Heart left ventricle (tissue), 16 donors: ENCODE measurements at regions not wholly inside any gene's neighbourhood (a gene's known extent, or its start where the extent isn't known, plus 50 kb on each side); places are given as distances from the start of the nearest gene placed in this dataset.

ENCODE experiments used
- ATAC-seq, 4 donors: fragments of 200-7000 bp; cut with Tn5 transposase; one replicate each; pipeline ENCODE4 v1.9.1; 2020 to 2022; ENCODE audit warnings: moderate library complexity in 4 of 4, mild to moderate bottlenecking in 3 of 4, moderate number of reproducible peaks in 1 of 4
- DNase-seq, 5 donors: peaks; one replicate each; pipeline ENCODE4 v3.0.0-alpha.2; 2020
- H3K27ac ChIP-seq, 12 donors: fragments of 200-600 bp; sonication (generic) in 4 of 12; one replicate each; pipeline versions ENCODE4 v1.5.0 to v1.8.0; 2016 to 2022; ENCODE audit warnings: mild to moderate bottlenecking in 2 of 12
- H3K27me3 ChIP-seq, 9 donors: fragments of 200-600 bp; sonication (generic) in 2 of 9; one replicate each; pipeline versions ENCODE4 v1.5.1 to v1.8.0; 2016 to 2022; ENCODE audit warnings: mild to moderate bottlenecking in 3 of 9
- H3K36me3 ChIP-seq, 9 donors: fragments of 200-600 bp; sonication (generic) in 2 of 9; one replicate each; pipeline versions ENCODE4 v1.5.0 to v1.8.0; 2018 to 2022; ENCODE audit warnings: mild to moderate bottlenecking in 2 of 9
- H3K4me1 ChIP-seq, 12 donors: fragments of 200-600 bp; sonication (generic) in 4 of 12; one replicate each; pipeline versions ENCODE4 v1.5.0 to v1.8.0; 2016 to 2022; ENCODE audit warnings: mild to moderate bottlenecking in 3 of 12
- H3K4me3 ChIP-seq, 12 donors: fragments of 200-600 bp; sonication (generic) in 4 of 12; one replicate each; pipeline versions ENCODE4 v1.5.0 to v1.8.0; 2017 to 2022; ENCODE audit warnings: mild to moderate bottlenecking in 9 of 12, moderate library complexity in 4 of 12
- H3K9me3 ChIP-seq, 12 donors: fragments of 200-600 bp; sonication (generic) in 4 of 12; one replicate each; pipeline versions ENCODE4 v1.5.0 to v1.8.0; 2016 to 2022; ENCODE audit warnings: mild to moderate bottlenecking in 1 of 12
- POLR2A ChIP-seq, 2 donors: fragments of 450-650 bp; IDR thresholded peaks; one replicate each; pipeline ENCODE4 v1.6.1; 2017; ENCODE audit warnings: antibody characterized with exemption in 2 of 2, mild to moderate bottlenecking in 2 of 2, moderate library complexity in 2 of 2
- WGBS, 4 donors: extraction: QIAGEN DNeasy Blood & Tissue Kit in 2 of 4; methylation state at CpG; one replicate each; pipeline versions ENCODE4 v1.1.5 to v1.1.7; 2013 to 2018; 5-methylcytosine and 5-hydroxymethylcytosine counted together
- intact Hi-C, 10 donors: fragments of 100-400 bp; cut with DNase I; formaldehyde crosslinking; loops; one replicate each; pipeline versions ENCODE4 v1.11.1 to v1.14.2; 2022
- TF ChIP-seq, protein P1 (sequence below), 12 donors: fragments of 200-600 bp; sonication (generic) in 4 of 12; IDR thresholded peaks; one replicate each; pipeline versions ENCODE4 v1.5.0 to v1.8.0; 2018 to 2022; ENCODE audit warnings: antibody characterized with exemption in 12 of 12, mild to moderate bottlenecking in 5 of 12
- donor health status: ischemic (EF 13 %, LVEDD 7.1; RV severe dilation, severe dysfunction).
- donor health status: healthy with polysubstance abuse.
- donor health status: DM: no; HTN: yes; CAD: no.
- donor health status: DM: no; HTN: no; CAD: no.
- donor health status: ischemic (EF 25% LVEDD 6.9; RV normal size, moderate dysfunction).
- donor health status: ischemic (EF 25% LVEDD 5.7; RV mildly dilated, moderate dysfunction).
- donor health status: healthy.
- donor health status: DM: yes; HTN: yes; CAD: no.
- donor health status: ischemic (EF 35%, LVEDD 5.7; RV mildly dilated, moderate dysfunction).
- donor health status: nonischemic (EF 11% LVEDD 7.7; RV severe dilation, severe dysfunction).
- donor health status: DM: yes; HTN: yes; CAD: no.
- donor health status: PGD.
- donor health status: ischemic (EF 29% LVEDD 5.4; RV normal size, mild dysfunction).
- donor health status: nonischemic (EF 23%, LVEDD 6.1; RV moderate dilation, normal function).

DNA sequence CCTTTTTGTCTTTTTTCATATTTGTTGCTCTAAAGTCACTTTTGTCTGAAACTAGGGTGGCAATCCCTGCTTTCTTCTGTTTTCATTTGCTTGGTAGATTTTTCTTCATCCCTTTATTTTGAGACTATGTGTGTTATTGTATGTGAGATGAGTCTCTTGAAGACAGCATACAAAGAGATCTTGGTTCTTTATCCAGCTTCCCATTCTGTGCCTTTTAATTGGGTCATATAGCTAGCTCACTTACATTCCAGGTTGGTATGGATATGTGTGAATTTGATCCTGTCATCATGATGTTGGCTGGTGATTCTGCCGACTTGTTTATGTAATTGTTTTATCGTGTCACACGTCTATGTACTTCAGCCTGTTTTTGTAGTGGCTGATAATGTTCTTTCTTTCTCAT is 267.7 kb upstream of the MGAT4C start:
- Histone ChIP-seq H3K4me1 (no peaks in the 10 kb centered on the region), H3K36me3 (no peaks in the 10 kb centered on the region), H3K27me3 (no peaks in the 10 kb centered on the region), H3K4me3 (no peak overlapping the region), H3K9me3 (peaks cover 0 to 37% (median 4%) of the 10 kb centered on the region in 12 donors), H3K27ac (no peak overlapping the region)
- TF ChIP-seq, protein P1, sequence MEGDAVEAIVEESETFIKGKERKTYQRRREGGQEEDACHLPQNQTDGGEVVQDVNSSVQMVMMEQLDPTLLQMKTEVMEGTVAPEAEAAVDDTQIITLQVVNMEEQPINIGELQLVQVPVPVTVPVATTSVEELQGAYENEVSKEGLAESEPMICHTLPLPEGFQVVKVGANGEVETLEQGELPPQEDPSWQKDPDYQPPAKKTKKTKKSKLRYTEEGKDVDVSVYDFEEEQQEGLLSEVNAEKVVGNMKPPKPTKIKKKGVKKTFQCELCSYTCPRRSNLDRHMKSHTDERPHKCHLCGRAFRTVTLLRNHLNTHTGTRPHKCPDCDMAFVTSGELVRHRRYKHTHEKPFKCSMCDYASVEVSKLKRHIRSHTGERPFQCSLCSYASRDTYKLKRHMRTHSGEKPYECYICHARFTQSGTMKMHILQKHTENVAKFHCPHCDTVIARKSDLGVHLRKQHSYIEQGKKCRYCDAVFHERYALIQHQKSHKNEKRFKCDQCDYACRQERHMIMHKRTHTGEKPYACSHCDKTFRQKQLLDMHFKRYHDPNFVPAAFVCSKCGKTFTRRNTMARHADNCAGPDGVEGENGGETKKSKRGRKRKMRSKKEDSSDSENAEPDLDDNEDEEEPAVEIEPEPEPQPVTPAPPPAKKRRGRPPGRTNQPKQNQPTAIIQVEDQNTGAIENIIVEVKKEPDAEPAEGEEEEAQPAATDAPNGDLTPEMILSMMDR (IDR thresholded peaks at IDR 0.05) = no peak
- no peak for TF ChIP-seq POLR2A (IDR thresholded peaks at IDR 0.05)
- 88 to 96% (median 93%) methylated on average over 3 of the region's 3 CpGs for WGBS, 4 donors
- DNase-seq (no peak), ATAC-seq (no peak)
- intact Hi-C loops = no loop called here

DNA sequence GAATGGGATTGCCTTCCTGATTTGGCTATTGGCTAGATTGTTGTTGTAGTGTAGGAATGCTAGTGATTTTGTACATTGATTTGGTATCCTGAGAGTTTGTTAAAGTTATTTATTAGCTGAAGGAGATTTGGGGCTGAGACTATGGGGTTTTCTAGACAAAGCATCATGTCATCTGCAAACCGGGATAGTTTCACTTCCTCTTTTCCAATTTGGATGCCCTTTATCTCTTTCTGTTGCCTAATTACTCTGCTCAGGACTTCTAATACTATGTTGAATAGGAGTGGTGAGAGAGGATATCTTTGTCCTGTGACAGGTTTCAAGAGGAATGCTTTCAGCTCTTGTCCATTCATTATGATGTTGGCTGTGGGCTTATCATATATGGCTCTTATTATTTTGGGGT is 265.7 kb upstream of the MGAT4C start:
- no peaks in the 10 kb centered on the region for H3K36me3 ChIP-seq
- DNase-seq (no peak), ATAC-seq (no peak)
- no peaks in the 10 kb centered on the region for H3K4me1 ChIP-seq
- H3K4me3 ChIP-seq = no peak overlapping the region
- no peaks in the 10 kb centered on the region for H3K27me3 ChIP-seq
- TF ChIP-seq, protein P1 (IDR thresholded peaks at IDR 0.05) = no peak
- TF ChIP-seq POLR2A (IDR thresholded peaks at IDR 0.05) = no peak
- H3K27ac ChIP-seq = no peak overlapping the region
- peaks cover 0 to 37% (median 5%) of the 10 kb centered on the region in 12 donors for H3K9me3 ChIP-seq
- intact Hi-C loops = no loop called here
- WGBS, 4 donors = 35 to 69% (median 41%) methylated on average over 1 of the region's 1 CpG

GRCh38 chr12:86513226-86513625 is 257.0 kb upstream of the MGAT4C start:
- no peak overlapping the region for H3K27ac ChIP-seq
- intact Hi-C loops = no loop called here
- TF ChIP-seq, protein P1 (IDR thresholded peaks at IDR 0.05) = no peak
- TF ChIP-seq POLR2A (IDR thresholded peaks at IDR 0.05) = no peak
- 57 to 74% (median 65%) methylated on average over 2 of the region's 2 CpGs for WGBS, 4 donors
- H3K4me1 ChIP-seq = peaks cover 0 to 15% (median 0%) of the 10 kb centered on the region in 12 donors
- no peaks in the 10 kb centered on the region for H3K36me3 ChIP-seq
- H3K27me3 ChIP-seq = no peaks in the 10 kb centered on the region
- DNase-seq (no peak), ATAC-seq (no peak)
- peaks cover 0 to 4% (median 0%) of the 10 kb centered on the region in 12 donors for H3K9me3 ChIP-seq
- no peak overlapping the region for H3K4me3 ChIP-seq

- Histone ChIP-seq H3K36me3 (no peaks in the 10 kb centered on the region), H3K9me3 (no peaks in the 10 kb centered on the region), H3K27me3 (no peaks in the 10 kb centered on the region), H3K27ac (no peak overlapping the region), H3K4me1 (no peaks in the 10 kb centered on the region), H3K4me3 (no peak overlapping the region)
- ATAC-seq (no peak), DNase-seq (no peak)
- 20 to 47% (median 28%) methylated on average over 1 of the region's 1 CpG for WGBS, 4 donors
- intact Hi-C loops = no loop called here
- no peak for TF ChIP-seq POLR2A (IDR thresholded peaks at IDR 0.05)
- TF ChIP-seq, protein P1 (IDR thresholded peaks at IDR 0.05) = no peak
These were observed 240.4 kb upstream of the MGAT4C start for GRCh38 chr12:86496595-86496994.
